ENCODE measurements at regions not wholly inside any gene's neighbourhood (a gene's known extent, or its start where the extent isn't known, plus 50 kb on each side); places are given as distances from the start of the nearest gene placed in this dataset.

DNA sequence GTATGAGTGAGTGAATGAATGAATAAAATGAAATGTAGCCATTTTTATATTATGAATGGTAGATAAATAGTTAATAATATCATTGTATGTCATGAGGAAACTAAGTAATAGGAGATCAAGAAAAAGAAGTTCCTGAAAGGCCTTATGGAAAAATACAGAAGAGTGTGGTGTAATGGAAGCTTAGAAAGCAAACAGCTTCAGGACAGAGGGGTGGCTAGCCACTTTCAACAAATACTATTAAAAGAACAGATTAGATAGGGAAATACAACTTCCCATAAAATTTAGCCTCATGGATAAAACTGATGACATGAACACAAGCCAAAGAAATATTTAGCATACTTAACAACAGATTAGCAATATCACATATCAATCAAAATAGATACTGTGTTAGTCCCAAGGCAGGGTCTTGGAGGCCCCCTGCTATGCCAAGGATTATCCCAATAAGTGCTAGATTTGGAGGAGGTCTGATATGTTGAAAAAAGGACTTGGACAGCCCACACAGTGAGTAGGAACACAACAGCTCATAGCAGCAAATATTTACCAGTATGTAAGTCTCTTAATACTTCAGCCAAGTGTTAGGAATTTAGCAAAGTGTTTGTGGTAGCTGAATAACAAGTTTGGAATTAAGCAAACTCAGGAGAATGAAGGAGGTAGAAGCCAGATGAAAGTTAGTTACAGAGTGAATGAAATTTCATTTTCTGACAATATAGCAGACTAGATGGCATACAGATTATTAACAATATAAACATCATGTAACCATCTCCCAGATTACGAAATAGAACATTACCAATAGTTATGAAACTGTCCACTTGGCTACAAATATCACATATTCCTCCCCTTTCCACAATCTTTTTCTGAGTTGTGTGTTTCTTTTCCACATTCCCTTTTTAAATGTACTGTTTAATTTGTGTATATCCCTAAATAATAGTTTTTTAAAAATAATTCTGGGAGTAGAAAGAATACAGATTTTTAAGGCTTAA lies 1632.0 kb downstream of the PCDH9 start:
- no peak for TF ChIP-seq BHLHE40 (IDR thresholded peaks at IDR 0.05; ENCODE audit: borderline replicate concordance)
- TF ChIP-seq HDGF (IDR thresholded peaks at IDR 0.05; ENCODE audit: borderline replicate concordance): no peak

Data from HEK293T (cell line).